ENCODE measurements at regions not wholly inside any gene's neighbourhood (a gene's known extent, or its start where the extent isn't known, plus 50 kb on each side); places are given as distances from the start of the nearest gene placed in this dataset.

- H3K4me1 ChIP-seq = no peaks in the 10 kb centered on the region
- H3K27ac ChIP-seq = no peak overlapping the region
- DNase-seq = no peak
- H3K36me3 ChIP-seq = no peaks in the 10 kb centered on the region
- no peaks in the 10 kb centered on the region for H3K9me3 ChIP-seq
- TF ChIP-seq POLR2AphosphoS5 (IDR thresholded peaks at IDR 0.05) (no peak), CTCF (IDR thresholded peaks at IDR 0.05) (no peak), EP300 (IDR thresholded peaks at IDR 0.05) (no peak), POLR2A (IDR thresholded peaks at IDR 0.05) (no peak)
- 74 to 91% (median 88%) methylated on average over 4 of the region's 4 CpGs for WGBS, 5 donors
- H3K4me3 ChIP-seq = no peak overlapping the region
- peaks cover 0 to 47% (median 9%) of the 10 kb centered on the region in 3 donors for H3K27me3 ChIP-seq
- intact Hi-C loops (cut with DNase I; ENCODE audit: low total_unique reads) = no loop called here
These were observed 203.2 kb downstream of the C1orf94 start for GRCh38 chr1:34379911-34380310.

GRCh38 chr1:34380526-34381124 lies 203.9 kb downstream of the C1orf94 start:
- Histone ChIP-seq H3K36me3 (no peaks in the 10 kb centered on the region), H3K27ac (no peak overlapping the region), H3K9me3 (no peaks in the 10 kb centered on the region), H3K27me3 (peaks cover 0 to 47% (median 9%) of the 10 kb centered on the region in 3 donors), H3K4me1 (no peaks in the 10 kb centered on the region), H3K4me3 (no peak overlapping the region)
- DNase-seq = no peak
- 59 to 71% (median 64%) methylated on average over 12 of the region's 12 CpGs for WGBS, 5 donors
- TF ChIP-seq POLR2A (IDR thresholded peaks at IDR 0.05) = no peak
- no peak for TF ChIP-seq EP300 (IDR thresholded peaks at IDR 0.05)
- TF ChIP-seq CTCF (IDR thresholded peaks at IDR 0.05) = no peak
- no peak for TF ChIP-seq POLR2AphosphoS5 (IDR thresholded peaks at IDR 0.05)
- intact Hi-C loops (cut with DNase I; ENCODE audit: low total_unique reads) = no loop called here

- Histone ChIP-seq H3K9me3 (peaks cover 0 to 6% (median 0%) of the 10 kb centered on the region in 4 donors), H3K27me3 (no peaks in the 10 kb centered on the region), H3K4me1 (no peaks in the 10 kb centered on the region), H3K36me3 (no peaks in the 10 kb centered on the region), H3K4me3 (no peak overlapping the region), H3K27ac (no peak overlapping the region)
- TF ChIP-seq CTCF (IDR thresholded peaks at IDR 0.05) = no peak
- TF ChIP-seq POLR2A (IDR thresholded peaks at IDR 0.05) = no peak
- TF ChIP-seq POLR2AphosphoS5 (IDR thresholded peaks at IDR 0.05) = no peak
- TF ChIP-seq EP300 (IDR thresholded peaks at IDR 0.05) = no peak
- WGBS, 5 donors = 88 to 95% (median 90%) methylated on average over 1 of the region's 1 CpG
- intact Hi-C loops (cut with DNase I; ENCODE audit: low total_unique reads) = no loop called here
- DNase-seq = no peak
These were observed 213.3 kb downstream of the C1orf94 start for GRCh38 chr1:34389974-34390373.

GRCh38 chr1:34396042-34396441 lies 219.3 kb downstream of the C1orf94 start:
- Histone ChIP-seq H3K27ac (no peak overlapping the region), H3K36me3 (no peaks in the 10 kb centered on the region), H3K4me3 (no peak overlapping the region), H3K27me3 (no peaks in the 10 kb centered on the region), H3K9me3 (peaks cover 0 to 7% (median 0%) of the 10 kb centered on the region in 4 donors), H3K4me1 (peaks cover 0 to 2% (median 0%) of the 10 kb centered on the region in 4 donors)
- no peak for TF ChIP-seq POLR2A (IDR thresholded peaks at IDR 0.05)
- no peak for TF ChIP-seq CTCF (IDR thresholded peaks at IDR 0.05)
- 73 to 88% (median 82%) methylated on average over 2 of the region's 2 CpGs for WGBS, 5 donors
- DNase-seq = no peak
- intact Hi-C loops (cut with DNase I; ENCODE audit: low total_unique reads) = no loop called here
